OCI-LY1 (cell line): ENCODE measurements at regions not wholly inside any gene's neighbourhood (a gene's known extent, or its start where the extent isn't known, plus 50 kb on each side); places are given as distances from the start of the nearest gene placed in this dataset.

Source experiments
- H2AFZ ChIP-seq: fragments of 200-600 bp; sonication (generic), shearing (Covaris generic); 2 replicates; pipeline ENCODE4 v1.6.0; 2014; ENCODE audit warnings: antibody characterized with exemption, mild to moderate bottlenecking, low read length
- H3F3A ChIP-seq: fragments of 200-600 bp; sonication (generic), shearing (Covaris generic); 2 replicates; pipeline ENCODE4 v1.6.0; 2014; ENCODE audit warnings: mild to moderate bottlenecking, antibody characterized with exemption, low read length, moderate library complexity; ENCODE audit not compliant: insufficient read depth
- H3K27ac ChIP-seq: fragments of 200-600 bp; sonication (generic); 2 replicates; pipeline ENCODE4 v1.5.1; 2014; ENCODE audit warnings: low read length, mixed run types, mild to moderate bottlenecking, low read depth; ENCODE audit not compliant: poor library complexity, severe bottlenecking
- H3K27me3 ChIP-seq: fragments of 200-600 bp; sonication (generic); 2 replicates; pipeline ENCODE4 v1.6.0; 2014; ENCODE audit warnings: antibody characterized with exemption, mild to moderate bottlenecking, low read length, moderate library complexity; ENCODE audit not compliant: insufficient read depth
- H3K36me3 ChIP-seq: fragments of 200-600 bp; sonication (generic); 2 replicates; pipeline ENCODE4 v1.6.1; 2014; ENCODE audit warnings: mild to moderate bottlenecking, antibody characterized with exemption, low read length, moderate library complexity, mixed read lengths; ENCODE audit not compliant: insufficient read depth
- H3K4me1 ChIP-seq: fragments of 200-600 bp; sonication (generic); 2 replicates; pipeline ENCODE4 v1.5.1; 2014; ENCODE audit warnings: mild to moderate bottlenecking, low read length, moderate library complexity; ENCODE audit not compliant: insufficient read depth, severe bottlenecking
- H3K4me2 ChIP-seq: fragments of 200-600 bp; sonication (generic), shearing (Covaris generic); 2 replicates; pipeline ENCODE4 v1.6.1; 2014; ENCODE audit warnings: low read length
- H3K4me3 ChIP-seq: fragments of 200-600 bp; sonication (generic); 2 replicates; pipeline ENCODE4 v1.5.1; 2014; ENCODE audit warnings: low read length, low read depth, mild to moderate bottlenecking, mixed read lengths; ENCODE audit not compliant: poor library complexity, severe bottlenecking
- H3K79me2 ChIP-seq: fragments of 200-600 bp; shearing (Covaris generic); 2 replicates; pipeline ENCODE4 v1.6.1; 2016; ENCODE audit warnings: mixed run types, low read length, mixed read lengths; ENCODE audit not compliant: insufficient read depth
- H3K9ac ChIP-seq: fragments of 200-600 bp; sonication (generic), shearing (Covaris generic); 2 replicates; pipeline ENCODE4 v1.6.1; 2014; ENCODE audit warnings: mild to moderate bottlenecking, low read length, mixed read lengths
- H3K9me2 ChIP-seq: fragments of 200-600 bp; sonication (generic), shearing (Covaris generic); 2 replicates; pipeline ENCODE4 v1.6.1; 2014; ENCODE audit warnings: low read depth, mild to moderate bottlenecking, low read length, mixed read lengths
- H3K9me3 ChIP-seq: fragments of 200-600 bp; shearing (Covaris generic); 2 replicates; pipeline ENCODE4 v1.6.1; 2014; ENCODE audit warnings: low read length, mixed read lengths
- H4K20me1 ChIP-seq: fragments of 200-600 bp; sonication (generic), shearing (Covaris generic); 2 replicates; pipeline ENCODE4 v1.6.0; 2016; ENCODE audit warnings: mild to moderate bottlenecking, low read length; ENCODE audit not compliant: insufficient read depth
- CTCF ChIP-seq: fragments of 200-600 bp; sonication (generic), shearing (Covaris generic); IDR thresholded peaks from 2 replicates; pipeline ENCODE4 v1.5.1; 2017; ENCODE audit warnings: mild to moderate bottlenecking, antibody characterized with exemption, low read length, moderate library complexity, mixed read lengths
- EZH2 ChIP-seq: fragments of 200-600 bp; sonication (generic), shearing (Covaris generic); IDR thresholded peaks from 2 replicates; pipeline ENCODE4 v1.8.0; 2017; ENCODE audit warnings: borderline replicate concordance, mixed run types, mild to moderate bottlenecking, antibody characterized with exemption, low read length, moderate library complexity, mixed read lengths

- H3K27me3 ChIP-seq, result no peaks in the 10 kb centered on the region; the same call in 1 of the 2 replicates
- H2AFZ ChIP-seq, result no peak overlapping the region
- no peaks in the 10 kb centered on the region for H3K4me1 ChIP-seq
- no peak overlapping the region for H3K27ac ChIP-seq
- no peaks in the 10 kb centered on the region for H4K20me1 ChIP-seq
- no peak overlapping the region for H3K4me2 ChIP-seq
- no peaks in the 10 kb centered on the region for H3K9me3 ChIP-seq
- no peak overlapping the region for H3K9ac ChIP-seq
- no peaks in the 10 kb centered on the region for H3K79me2 ChIP-seq
- H3K4me3 ChIP-seq, result no peak overlapping the region
- no peaks in the 10 kb centered on the region for H3K9me2 ChIP-seq
- H3K36me3 ChIP-seq, result no peaks in the 10 kb centered on the region
- no peak for TF ChIP-seq EZH2
- no peak for TF ChIP-seq CTCF
- no peaks in the 10 kb centered on the region for H3F3A ChIP-seq
Observed at GRCh38 chr17:79453481-79453880, 157.4 kb downstream of the RBFOX3 start.

GRCh38 chr17:79452706-79453105 lies 158.1 kb downstream of the RBFOX3 start:
- Histone ChIP-seq H3K79me2 (no peaks in the 10 kb centered on the region), H3K36me3 (no peaks in the 10 kb centered on the region), H3K9me3 (no peaks in the 10 kb centered on the region), H4K20me1 (no peaks in the 10 kb centered on the region), H3K9me2 (no peaks in the 10 kb centered on the region), H3K4me1 (no peaks in the 10 kb centered on the region), H3K27ac (no peak overlapping the region), H3K9ac (no peak overlapping the region), H2AFZ (no peak overlapping the region), H3K4me2 (no peak overlapping the region), H3K27me3 (peaks cover 4% of the 10 kb centered on the region; the same call in 1 of the 2 replicates), H3K4me3 (no peak overlapping the region), H3F3A (no peaks in the 10 kb centered on the region)
- TF ChIP-seq EZH2 (no peak), CTCF (no peak)

GRCh38 chr17:79451167-79451566 lies 159.7 kb downstream of the RBFOX3 start:
- H3K4me3 ChIP-seq, result no peak overlapping the region
- H3K27ac ChIP-seq, result no peak overlapping the region
- no peak overlapping the region for H3K9ac ChIP-seq
- no peak overlapping the region for H3K4me2 ChIP-seq
- no peaks in the 10 kb centered on the region for H3K9me3 ChIP-seq
- H3K79me2 ChIP-seq, result no peaks in the 10 kb centered on the region
- no peaks in the 10 kb centered on the region for H3K4me1 ChIP-seq
- no peaks in the 10 kb centered on the region for H3F3A ChIP-seq
- no peaks in the 10 kb centered on the region for H3K9me2 ChIP-seq
- no peak for TF ChIP-seq CTCF
- TF ChIP-seq EZH2, result no peak
- H3K27me3 ChIP-seq, result peaks cover 10% of the 10 kb centered on the region; the same call in 1 of the 2 replicates
- no peaks in the 10 kb centered on the region for H4K20me1 ChIP-seq
- H2AFZ ChIP-seq, result no peak overlapping the region
- no peaks in the 10 kb centered on the region for H3K36me3 ChIP-seq
